H1 (cell line): ENCODE measurements at regions not wholly inside any gene's neighbourhood (a gene's known extent, or its start where the extent isn't known, plus 50 kb on each side); places are given as distances from the start of the nearest gene placed in this dataset.

Experiments used
- CTCF ChIA-PET: fragments of 300-600 bp; sonication (Branson Sonifier 250); formaldehyde crosslinking; loops from one replicate; lab custom pipeline; 2021; ENCODE audit not compliant: partially characterized antibody; lab: Charles Lee
- POLR2A ChIA-PET: fragments of 300-600 bp; sonication (Branson Sonifier 250); formaldehyde crosslinking; loops from one replicate; lab custom pipeline; 2021; ENCODE audit warnings: inconsistent platforms; ENCODE audit not compliant: partially characterized antibody; lab: Charles Lee
- DNase-seq, 2 experiments: peaks; one replicate each; pipeline versions ENCODE4 v3.0.0 to v3.0.0-alpha.2; 2010 to 2022; ENCODE audit warnings: low spot score in 2 of 2, low read depth in 1 of 2, mixed read lengths in 1 of 2
- FAIRE-seq: peaks from 2 replicates; lab custom pipeline; 2011; peaks lifted over from hg19 to GRCh38; lab: Jason Lieb, UNC
- H2AFZ ChIP-seq: 2 replicates; pipeline ENCODE4 v1.8.1; 2012; ENCODE audit warnings: low read length, inconsistent platforms
- H2AK5ac ChIP-seq: 2 replicates; pipeline ENCODE4 v1.6.1; 2013; ENCODE audit warnings: low read depth, low read length
- H2BK120ac ChIP-seq: replicated peaks from 2 replicates; pipeline ENCODE3; 2013; ENCODE audit warnings: low read depth, low read length, inconsistent platforms
- H2BK12ac ChIP-seq: 2 replicates; pipeline ENCODE4 v1.6.1; 2013; ENCODE audit warnings: low read depth, low read length
- H2BK15ac ChIP-seq: 2 replicates; pipeline ENCODE4 v1.6.1; 2013; ENCODE audit warnings: low read length
- H2BK20ac ChIP-seq: 2 replicates; pipeline ENCODE4 v1.6.1; 2013; ENCODE audit warnings: low read length
- H2BK5ac ChIP-seq: 2 replicates; pipeline ENCODE4 v1.6.1; 2013; ENCODE audit warnings: low read depth, low read length
- H3K14ac ChIP-seq: 2 replicates; pipeline ENCODE4 v1.6.1; 2013; ENCODE audit warnings: inconsistent platforms; ENCODE audit not compliant: insufficient read length
- H3K18ac ChIP-seq: 2 replicates; pipeline ENCODE4 v1.6.1; 2013; ENCODE audit warnings: low read length; ENCODE audit errors: extremely low read depth
- H3K23ac ChIP-seq: 2 replicates; pipeline ENCODE4 v1.6.1; 2013; ENCODE audit warnings: inconsistent platforms; ENCODE audit not compliant: insufficient read length
- H3K23me2 ChIP-seq: 2 replicates; pipeline ENCODE4 v1.6.1; 2013; ENCODE audit warnings: low read depth, low read length
- H3K27ac ChIP-seq: 2 replicates; pipeline ENCODE4 v1.6.1; 2011; ENCODE audit warnings: low read depth, low read length, inconsistent platforms
- H3K27me3 ChIP-seq, 4 experiments: replicated peaks in 1 of 4; 1 replicate in 1 of 4; 2 replicates in 3 of 4; pipeline versions ENCODE4 v1.6.1 to v1.8.1; 2011 to 2013; ENCODE audit warnings: low read length in 3 of 4, mild to moderate bottlenecking in 3 of 4, inconsistent platforms in 2 of 4, mixed read lengths in 2 of 4, moderate library complexity in 1 of 4; ENCODE audit not compliant: control insufficient read depth in 3 of 4, insufficient read depth in 3 of 4; ENCODE audit errors: extremely low read depth in 1 of 4
- H3K36me3 ChIP-seq, 4 experiments: 2 replicates each; pipeline versions ENCODE4 v1.6.1 to v1.8.1; 2011 to 2013; ENCODE audit warnings: mild to moderate bottlenecking in 4 of 4, low read length in 3 of 4, moderate library complexity in 2 of 4, control low read depth in 1 of 4, inconsistent platforms in 1 of 4; ENCODE audit not compliant: insufficient read depth in 4 of 4, control insufficient read depth in 2 of 4
- H3K4ac ChIP-seq: replicated peaks from 2 replicates; pipeline ENCODE3; 2013; ENCODE audit warnings: low read length, low read depth, mixed read lengths, inconsistent platforms; ENCODE audit not compliant: insufficient read length
- H3K4me1 ChIP-seq, 4 experiments: replicated peaks in 1 of 4; 1 replicate in 1 of 4; 2 replicates in 3 of 4; pipeline versions ENCODE4 v1.6.1 to v1.8.1; 2011 to 2013; ENCODE audit warnings: low read length in 3 of 4, inconsistent platforms in 2 of 4, mixed read lengths in 1 of 4; ENCODE audit not compliant: insufficient read depth in 4 of 4, control insufficient read depth in 3 of 4
- H3K4me2 ChIP-seq, 2 experiments: 2 replicates each; pipeline versions ENCODE4 v1.6.1 to v1.8.1; 2011 to 2013; ENCODE audit warnings: low read depth in 2 of 2, low read length in 2 of 2, control low read depth in 1 of 2, inconsistent platforms in 1 of 2, mild to moderate bottlenecking in 1 of 2; ENCODE audit not compliant: insufficient read depth in 1 of 2
- H3K4me3 ChIP-seq, 4 experiments: fragments of 200-600, 300-600 bp in 1 of 4; sonication (generic), shearing (Covaris generic), sonication (Bioruptor Twin) in 1 of 4; 2 replicates each; pipeline versions ENCODE4 v1.5.1 to v1.8.1; 2011 to 2016; ENCODE audit warnings: low read length in 4 of 4, low read depth in 3 of 4, control low read depth in 2 of 4, inconsistent platforms in 2 of 4, mild to moderate bottlenecking in 2 of 4, mixed read lengths in 1 of 4, moderate library complexity in 1 of 4; ENCODE audit not compliant: insufficient read depth in 2 of 4; ENCODE audit errors: extremely low read depth in 1 of 4
- H3K56ac ChIP-seq: replicated peaks from 2 replicates; pipeline ENCODE3; 2013; ENCODE audit warnings: low read depth, mild to moderate bottlenecking, mixed read lengths, low read length, inconsistent platforms; ENCODE audit not compliant: insufficient read length
- H3K79me1 ChIP-seq: 2 replicates; pipeline ENCODE4 v1.6.1; 2013; ENCODE audit warnings: low read depth, low read length, control low read depth
- H3K79me2 ChIP-seq, 2 experiments: 2 replicates each; pipeline versions ENCODE4 v1.6.1 to v1.8.1; 2012 to 2013; ENCODE audit warnings: low read length in 2 of 2, mild to moderate bottlenecking in 2 of 2, inconsistent platforms in 1 of 2; ENCODE audit not compliant: insufficient read depth in 2 of 2, control insufficient read depth in 1 of 2
- H3K9ac ChIP-seq, 4 experiments: replicated peaks in 1 of 4; 1 replicate in 1 of 4; 2 replicates in 3 of 4; pipeline versions ENCODE4 v1.6.1 to v1.8.1; 2011 to 2013; ENCODE audit warnings: low read depth in 3 of 4, low read length in 3 of 4, control low read depth in 2 of 4, mild to moderate bottlenecking in 2 of 4, moderate library complexity in 2 of 4, inconsistent platforms in 1 of 4; ENCODE audit errors: extremely low read depth in 1 of 4
- H3K9me3 ChIP-seq, 2 experiments: 2 replicates each; pipeline versions ENCODE4 v1.6.1 to v1.8.1; 2012 to 2013; ENCODE audit warnings: mild to moderate bottlenecking in 2 of 2, moderate library complexity in 2 of 2, control low read depth in 1 of 2, inconsistent platforms in 1 of 2, low read depth in 1 of 2, low read length in 1 of 2, mixed read lengths in 1 of 2; ENCODE audit not compliant: insufficient read depth in 2 of 2
- H4K20me1 ChIP-seq, 2 experiments: replicated peaks in 1 of 2; 2 replicates each; pipeline versions ENCODE3 to v1.8.1; 2011 to 2013; ENCODE audit warnings: inconsistent platforms in 2 of 2, low read length in 2 of 2, mild to moderate bottlenecking in 1 of 2; ENCODE audit not compliant: insufficient read depth in 2 of 2, control insufficient read depth in 1 of 2
- H4K5ac ChIP-seq: 2 replicates; pipeline ENCODE4 v1.6.1; 2013; ENCODE audit warnings: low read length, low read depth, mixed read lengths, inconsistent platforms; ENCODE audit not compliant: insufficient read length
- H4K8ac ChIP-seq: 2 replicates; pipeline ENCODE4 v1.8.0; 2013; ENCODE audit warnings: mild to moderate bottlenecking, moderate library complexity, low read length, inconsistent platforms; ENCODE audit not compliant: insufficient read depth; ENCODE audit errors: extremely low read depth
- H4K91ac ChIP-seq: replicated peaks from 2 replicates; pipeline ENCODE3; 2013; ENCODE audit warnings: low read length, mixed read lengths, inconsistent platforms; ENCODE audit not compliant: insufficient read length
- CHD2 ChIP-seq: IDR thresholded peaks from 2 replicates; pipeline ENCODE4 v1.6.1; 2012; ENCODE audit warnings: low read length, improper control_type of control experiment
- SAP30 ChIP-seq: fragments of 300-600 bp; sonication (generic); IDR thresholded peaks from 2 replicates; pipeline ENCODE4 v1.7.1; 2012; ENCODE audit warnings: low read length, moderate library complexity, mild to moderate bottlenecking, inconsistent platforms; ENCODE audit not compliant: insufficient read depth, insufficient replicate concordance
- TBP ChIP-seq: IDR thresholded peaks from 2 replicates; pipeline ENCODE4 v1.6.1; 2011; ENCODE audit warnings: low read depth, low read length, improper control_type of control experiment
- TCF12 ChIP-seq: IDR thresholded peaks from 2 replicates; pipeline ENCODE4 v1.6.1; 2011; ENCODE audit warnings: low read depth, mild to moderate bottlenecking, low read length
- WGBS, 2 experiments: shearing (Covaris generic) in 1 of 2; methylation state at CpG; one replicate each; pipeline versions ENCODE4 v1.1.6 to v1.1.7; 2013 to 2015; ENCODE audit warnings: low lambda C conversion rate in 2 of 2, mixed read lengths in 2 of 2, inconsistent platforms in 1 of 2, low coverage in 1 of 2, missing lambda C conversion rate in 1 of 2; ENCODE audit not compliant: insufficient replicate concordance in 2 of 2, insufficient coverage in 1 of 2, insufficient read length in 1 of 2; ENCODE audit errors: extremely low coverage in 1 of 2, missing lambda C conversion rate in 1 of 2; 5-methylcytosine and 5-hydroxymethylcytosine counted together

GRCh38 chr1:185434721-185435120 is 117.7 kb upstream of the IVNS1ABP start:
- Histone ChIP-seq H2BK20ac (no peak overlapping the region), H3K79me2 (no peaks in the 10 kb centered on the region)

More at GRCh38 chr1:185434721-185435120, 117.7 kb upstream of the IVNS1ABP start:
- H3K9me3 ChIP-seq, result no peaks in the 10 kb centered on the region
- CTCF ChIA-PET, result interaction anchor here (0.6 to 1.4 kb wide), 4 partner anchors 10 to 243 kb away, joined by 3 to 4 read pairs (median 3); no protein-coding TSS in a partner anchor
- no peak overlapping the region for H3K18ac ChIP-seq
- no peaks in the 10 kb centered on the region for H3K36me3 ChIP-seq
- no peak overlapping the region for H2BK5ac ChIP-seq
- no peak overlapping the region for H3K4me2 ChIP-seq
- no peaks in the 10 kb centered on the region for H4K20me1 ChIP-seq
- no peak overlapping the region for H3K23ac ChIP-seq
- no peak overlapping the region for H2AK5ac ChIP-seq
- H2BK12ac ChIP-seq, result no peak overlapping the region
- H3K23me2 ChIP-seq, result no peaks in the 10 kb centered on the region
- no peak overlapping the region for H3K4me3 ChIP-seq
- H4K91ac ChIP-seq, result no peak overlapping the region
- H4K5ac ChIP-seq, result no peak overlapping the region
- H3K9ac ChIP-seq, result no peak overlapping the region
- no peaks in the 10 kb centered on the region for H3K27me3 ChIP-seq
- WGBS, 2 experiments, result 100% methylated on average over 1 of the region's 1 CpG; no CpG with 5 or more reads in 1 of the 2 experiments
- H2BK15ac ChIP-seq, result no peak overlapping the region
- H4K8ac ChIP-seq, result no peak overlapping the region
- TF ChIP-seq TCF12, result no peak
- no peak for TF ChIP-seq SAP30
- TF ChIP-seq TBP, result no peak
- TF ChIP-seq CHD2, result no peak
- no peaks in the 10 kb centered on the region for H3K79me1 ChIP-seq
- no peak overlapping the region for H2BK120ac ChIP-seq
- no peak for FAIRE-seq
- POLR2A ChIA-PET, result no interaction called here
- H3K14ac ChIP-seq, result no peak overlapping the region
- no peak overlapping the region for H3K4ac ChIP-seq
- DNase-seq, result no peak
- no peak overlapping the region for H3K56ac ChIP-seq
- H3K4me1 ChIP-seq, result no peaks in the 10 kb centered on the region
- no peak overlapping the region for H3K27ac ChIP-seq
- H2AFZ ChIP-seq, result no peak overlapping the region
